HG02943 (cell line): ENCODE measurements at regions not wholly inside any gene's neighbourhood (a gene's known extent, or its start where the extent isn't known, plus 50 kb on each side); places are given as distances from the start of the nearest gene placed in this dataset.
"Not testable (repeated sequence)": the region's sequence is repeated elsewhere in the genome, so short reads cannot be mapped to it uniquely, and the experiment has no call there.

Experiments used
- ATAC-seq: cut with Tn5 transposase; IDR thresholded peaks from one replicate; pipeline ENCODE4 v1.9.1; 2021; ENCODE audit warnings: mild to moderate bottlenecking, low read depth, moderate library complexity; ENCODE audit not compliant: unreplicated experiment

- no peak for ATAC-seq
Observed at GRCh38 chrX:50967736-50968135, 57.2 kb downstream of the BMP15 start.

- ATAC-seq, result not testable (repeated sequence)
Observed at GRCh38 chrX:50968871-50969635, 58.5 kb downstream of the BMP15 start.

- ATAC-seq, result no peak
Observed at GRCh38 chrX:50971395-50971794, 60.9 kb downstream of the BMP15 start.

- ATAC-seq, result no peak
Observed at GRCh38 chrX:50973199-50973598, 62.7 kb downstream of the BMP15 start.

- no peak for ATAC-seq
Observed at GRCh38 chrX:50978920-50979682, 68.6 kb downstream of the BMP15 start.

GRCh38 chrX:50980251-50980650 is 69.7 kb downstream of the BMP15 start:
- ATAC-seq, result no peak

GRCh38 chrX:50988649-50989048 is 78.1 kb downstream of the BMP15 start:
- no peak for ATAC-seq

- ATAC-seq, result no peak
Observed at GRCh38 chrX:50996930-50997329, 86.4 kb downstream of the BMP15 start.

GRCh38 chrX:51000384-51000783 is 89.8 kb downstream of the BMP15 start:
- ATAC-seq, result not testable (repeated sequence)

- ATAC-seq, result not testable (repeated sequence)
Observed at GRCh38 chrX:51001733-51002632, 91.4 kb downstream of the BMP15 start.

GRCh38 chrX:51006064-51006463 is 95.5 kb downstream of the BMP15 start:
- ATAC-seq, result no peak

- no peak for ATAC-seq
Observed at GRCh38 chrX:51024106-51024696, 113.7 kb downstream of the BMP15 start.

- no peak for ATAC-seq
Observed at GRCh38 chrX:51026862-51027261, 116.3 kb downstream of the BMP15 start.

GRCh38 chrX:51035746-51036145 is 125.2 kb downstream of the BMP15 start:
- no peak for ATAC-seq

GRCh38 chrX:51047950-51048349 is 137.4 kb downstream of the BMP15 start:
- no peak for ATAC-seq

GRCh38 chrX:51053741-51054140 is 143.2 kb downstream of the BMP15 start:
- ATAC-seq, result no peak

GRCh38 chrX:51098046-51098445 is 187.5 kb downstream of the BMP15 start:
- no peak for ATAC-seq

GRCh38 chrX:51119058-51119926 is 208.8 kb downstream of the BMP15 start:
- not testable (repeated sequence) for ATAC-seq

- ATAC-seq, result not testable (repeated sequence)
Observed at GRCh38 chrX:51125743-51126142, 206.9 kb upstream of the NUDT10 start.
